Skeletal muscle cell (primary cell): ENCODE measurements at regions not wholly inside any gene's neighbourhood (a gene's known extent, or its start where the extent isn't known, plus 50 kb on each side); places are given as distances from the start of the nearest gene placed in this dataset.
"Not testable (repeated sequence)": the region's sequence is repeated elsewhere in the genome, so short reads cannot be mapped to it uniquely, and the experiment has no call there.

Experiments used
- DNase-seq: peaks from one replicate; pipeline ENCODE4 v3.0.0-alpha.2; 2010; ENCODE audit warnings: low read depth
- H3K4me3 ChIP-seq: 2 replicates; pipeline ENCODE4 v1.5.1; 2011; ENCODE audit warnings: low read depth, mild to moderate bottlenecking, control low read depth, low read length, moderate library complexity

DNA sequence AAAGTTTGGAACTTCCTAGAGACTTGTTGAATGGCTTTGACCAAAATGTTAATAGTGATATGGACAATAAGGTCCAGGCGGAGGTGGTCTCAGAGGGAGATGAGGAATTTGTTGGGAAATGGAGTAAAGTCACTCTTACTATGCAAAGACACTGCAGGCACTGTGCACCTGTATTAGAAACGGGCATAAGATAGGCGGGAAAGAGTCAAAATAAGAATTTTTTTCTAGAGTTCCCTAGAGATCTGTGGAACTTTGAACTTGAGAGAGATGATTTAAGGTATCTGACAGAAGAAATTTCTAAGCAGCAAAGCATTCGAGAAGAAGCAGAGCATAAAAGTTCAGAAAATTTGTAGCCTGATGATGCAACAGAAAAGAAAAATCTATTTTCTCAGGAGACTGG is 144.4 kb upstream of the C1QTNF3 start:
- not testable (repeated sequence) for DNase-seq, H3K4me3 ChIP-seq

DNA sequence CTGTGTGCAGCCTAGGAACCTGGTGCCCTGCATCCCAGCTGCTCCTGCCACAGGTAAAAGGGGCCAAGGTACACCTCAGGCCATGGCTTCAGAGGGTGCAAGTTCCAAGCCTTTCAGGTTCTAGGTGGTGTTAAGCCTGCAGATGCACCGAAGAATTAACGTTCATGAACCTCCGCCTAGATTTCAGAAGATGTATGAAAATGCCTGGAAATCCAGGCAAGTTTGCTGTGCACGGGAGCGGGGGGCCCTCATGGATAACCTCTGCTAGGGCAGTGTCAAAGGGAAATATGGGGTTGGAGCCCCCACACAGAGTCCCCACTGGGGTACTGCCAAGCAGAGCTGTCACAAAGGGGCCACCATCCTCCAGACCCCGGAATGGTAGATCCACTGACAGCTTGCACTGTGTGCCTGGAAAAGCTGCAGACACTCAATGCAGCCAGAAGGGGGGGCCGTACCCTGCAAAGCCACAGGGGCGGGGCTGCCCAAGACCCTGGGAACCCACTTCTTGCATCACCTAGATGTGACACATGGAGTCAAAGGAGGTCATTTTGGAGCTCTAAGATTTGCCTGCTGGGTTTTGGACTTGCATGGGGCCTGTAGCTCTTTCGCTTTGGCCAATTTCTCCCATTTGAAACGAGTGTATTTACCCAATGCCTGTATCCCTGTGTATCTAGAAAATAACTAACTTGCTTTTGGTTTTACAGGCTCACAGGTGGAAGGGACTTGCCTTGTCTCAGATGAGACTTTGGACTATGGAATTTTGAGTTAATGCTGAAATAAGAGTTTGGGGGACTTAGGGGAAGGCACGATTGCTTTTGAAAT is 145.2 kb upstream of the C1QTNF3 start:
- H3K4me3 ChIP-seq, DNase-seq: not testable (repeated sequence)

DNA sequence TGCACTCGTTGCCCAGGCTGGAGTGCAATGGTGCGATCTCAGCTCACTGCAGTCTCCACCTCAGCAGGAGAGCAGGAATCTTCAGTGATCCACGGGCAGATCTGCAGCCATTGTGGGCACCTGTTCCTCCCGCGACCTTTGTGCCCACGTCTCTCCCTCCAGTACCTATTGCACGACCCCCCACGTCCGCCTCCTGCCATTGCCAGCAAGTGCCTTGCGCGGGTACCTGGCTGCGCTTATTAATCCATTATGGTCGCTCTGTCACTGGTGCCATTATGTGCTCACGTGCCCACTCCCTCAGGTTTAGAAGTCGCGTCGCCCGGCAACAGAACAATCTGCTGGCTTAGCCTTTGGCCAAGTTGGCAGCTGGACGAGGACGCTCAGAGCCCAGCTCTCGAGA is 146.2 kb upstream of the C1QTNF3 start:
- not testable (repeated sequence) for DNase-seq, H3K4me3 ChIP-seq

DNA sequence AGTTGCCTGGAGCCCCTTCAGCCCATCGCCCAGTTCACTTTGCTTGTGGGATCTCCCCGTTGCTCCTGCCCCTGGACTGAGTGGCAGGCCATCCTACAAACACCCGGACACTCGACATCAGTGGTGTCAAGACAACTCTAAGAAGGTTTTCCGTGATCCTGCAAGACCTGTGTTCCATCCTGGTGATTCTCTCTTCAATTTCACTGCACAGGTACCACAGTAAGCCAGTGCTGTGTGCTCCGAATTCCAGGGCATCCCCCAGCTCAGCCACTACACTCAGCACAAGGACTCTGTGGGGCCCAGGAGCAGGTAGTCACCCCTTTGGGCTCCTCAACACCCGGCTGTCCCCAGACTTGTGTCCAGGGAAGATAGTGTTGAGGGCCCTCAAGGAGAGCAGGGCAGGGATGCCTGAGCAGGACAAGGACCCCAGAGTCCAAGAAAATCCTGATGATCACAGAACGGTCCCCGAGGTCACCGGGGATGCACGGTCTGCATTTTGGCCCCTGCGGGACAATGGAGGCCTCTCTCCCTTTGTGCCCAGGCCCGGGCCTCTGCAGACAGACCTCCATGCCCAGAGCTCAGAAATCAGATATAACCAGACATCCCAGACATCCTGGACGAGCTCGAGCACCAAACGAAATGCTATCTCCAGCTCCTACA is 146.9 kb upstream of the C1QTNF3 start:
- not testable (repeated sequence) for H3K4me3 ChIP-seq, DNase-seq

DNA sequence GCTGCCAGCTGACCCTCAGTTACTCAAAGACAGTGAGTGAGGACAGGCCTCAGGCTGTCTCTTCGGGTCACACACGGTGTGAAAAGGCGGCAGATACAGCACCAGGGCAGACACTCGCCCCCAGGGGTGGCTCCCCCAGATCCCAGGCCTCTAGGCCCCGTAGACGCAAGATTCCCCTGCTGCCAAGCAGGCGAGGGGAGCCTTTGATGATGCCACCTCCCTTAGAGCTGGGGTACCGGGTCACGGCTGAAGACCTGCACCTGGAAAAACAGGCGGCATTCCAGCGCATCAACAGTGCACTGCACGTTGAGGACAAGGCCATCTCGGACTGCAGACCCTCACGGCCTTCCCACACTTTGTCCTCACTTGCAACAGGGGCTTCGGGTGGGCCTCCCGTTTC is 147.5 kb upstream of the C1QTNF3 start:
- DNase-seq: not testable (repeated sequence)

DNA sequence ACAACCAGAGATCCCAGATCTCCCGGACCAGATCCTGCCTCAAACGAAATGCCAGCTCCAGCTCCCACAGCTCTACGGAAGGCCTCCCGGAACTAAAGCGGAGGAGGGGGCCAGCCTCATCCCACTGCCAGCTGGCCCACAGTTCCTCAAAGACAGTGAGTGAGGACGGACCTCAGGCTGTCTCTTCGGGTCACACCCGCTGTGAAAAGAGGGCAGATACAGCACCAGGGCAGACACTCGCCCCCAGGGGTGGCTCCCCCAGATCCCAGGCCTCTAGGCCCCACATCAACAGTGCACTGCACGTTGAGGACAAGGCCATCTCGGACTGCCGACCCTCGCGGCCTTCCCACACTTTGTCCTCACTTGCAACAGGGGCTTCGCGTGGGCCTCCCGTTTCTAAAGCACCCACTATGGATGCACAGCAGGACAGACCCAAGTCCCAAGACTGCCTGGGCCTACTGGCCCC is 148.3 kb upstream of the C1QTNF3 start:
- H3K4me3 ChIP-seq, DNase-seq: not testable (repeated sequence)

More for the DNA sequence above, 147.5 kb upstream of the C1QTNF3 start:
- not testable (repeated sequence) for H3K4me3 ChIP-seq

DNA sequence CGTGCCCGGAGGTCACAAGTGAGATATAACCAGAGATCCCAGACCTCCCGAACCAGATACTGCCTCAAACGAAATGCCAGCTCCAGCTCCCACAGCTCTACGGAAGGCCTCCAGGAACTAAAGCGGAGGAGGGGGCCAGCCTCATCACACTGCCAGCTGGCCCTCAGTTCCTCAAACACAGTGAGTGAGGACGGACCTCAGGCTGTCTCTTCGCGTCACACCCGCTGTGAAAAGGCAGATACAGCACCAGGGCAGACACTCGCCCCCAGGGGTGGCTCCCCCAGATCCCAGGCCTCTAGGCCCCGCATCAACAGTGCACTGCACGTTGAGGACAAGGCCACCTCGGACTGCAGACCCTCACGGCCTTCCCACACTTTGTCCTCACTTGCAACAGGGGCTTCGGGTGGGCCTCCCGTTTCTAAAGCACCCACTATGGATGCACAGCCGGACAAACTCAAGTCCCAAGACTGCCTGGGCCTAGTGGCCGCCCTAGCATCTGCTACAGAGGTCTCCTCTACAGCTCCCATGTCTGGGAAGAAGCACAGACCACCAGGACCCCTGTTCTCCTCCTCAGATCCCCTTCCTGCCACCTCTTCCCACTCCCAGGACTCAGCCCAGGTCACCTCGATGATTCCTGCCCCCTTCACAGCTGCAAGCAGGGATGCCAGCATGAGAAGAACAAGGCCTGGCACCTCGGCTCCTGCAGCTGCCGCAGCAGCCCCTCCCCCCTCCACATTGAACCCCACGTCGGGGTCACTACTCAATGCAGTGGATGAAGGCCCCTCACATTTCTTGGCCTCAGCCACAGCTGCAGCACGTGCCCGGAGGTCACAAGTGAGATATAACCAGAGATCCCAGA is 149.3 kb upstream of the C1QTNF3 start:
- not testable (repeated sequence) for H3K4me3 ChIP-seq, DNase-seq

DNA sequence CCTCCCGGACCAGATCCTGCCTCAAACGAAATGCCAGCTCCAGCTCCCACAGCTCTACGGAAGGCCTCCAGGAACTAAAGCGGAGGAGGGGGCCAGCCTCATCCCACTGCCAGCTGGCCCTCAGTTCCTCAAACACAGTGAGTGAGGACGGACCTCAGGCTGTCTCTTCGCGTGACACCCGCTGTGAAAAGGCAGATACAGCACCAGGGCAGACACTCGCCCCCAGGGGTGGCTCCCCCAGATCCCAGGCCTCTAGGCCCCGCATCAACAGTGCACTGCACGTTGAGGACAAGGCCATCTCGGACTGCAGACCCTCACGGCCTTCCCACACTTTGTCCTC is 149.9 kb upstream of the C1QTNF3 start:
- not testable (repeated sequence) for H3K4me3 ChIP-seq, DNase-seq

DNA sequence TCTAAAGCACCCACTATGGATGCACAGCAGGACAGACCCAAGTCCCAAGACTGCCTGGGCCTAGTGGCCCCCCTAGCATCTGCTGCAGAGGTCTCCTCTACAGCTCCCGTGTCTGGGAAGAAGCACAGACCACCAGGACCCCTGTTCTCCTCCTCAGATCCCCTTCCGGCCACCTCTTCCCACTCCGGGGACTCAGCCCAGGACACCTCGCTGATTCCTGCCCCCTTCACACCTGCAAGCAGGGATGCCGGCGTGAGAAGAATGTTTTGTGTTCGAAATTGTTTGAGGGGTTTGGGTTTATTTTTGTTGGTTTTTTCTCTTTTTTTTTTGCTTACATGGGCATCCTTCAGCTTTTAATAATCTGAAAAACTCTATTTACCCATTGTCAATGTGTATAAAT is 150.3 kb upstream of the C1QTNF3 start:
- not testable (repeated sequence) for H3K4me3 ChIP-seq, DNase-seq

DNA sequence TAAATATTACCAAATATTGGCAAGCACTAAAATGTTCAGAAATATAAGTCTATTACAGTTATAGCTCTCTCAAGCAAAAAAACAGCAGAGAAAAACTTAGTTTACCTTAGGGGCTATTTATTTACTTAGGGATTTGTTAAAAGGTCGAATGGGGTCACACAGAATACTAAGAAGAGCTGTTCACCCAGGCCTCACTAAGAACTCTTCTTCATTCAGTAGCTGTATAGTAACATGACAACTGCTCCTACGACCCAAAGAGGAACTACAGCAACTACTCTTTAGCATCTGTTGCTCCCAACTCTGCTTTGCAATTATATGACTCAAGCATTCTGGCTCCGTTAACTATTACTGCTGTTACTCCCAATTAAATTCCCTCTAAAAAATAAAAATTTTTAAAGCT is 150.8 kb upstream of the C1QTNF3 start:
- not testable (repeated sequence) for DNase-seq, H3K4me3 ChIP-seq

DNA sequence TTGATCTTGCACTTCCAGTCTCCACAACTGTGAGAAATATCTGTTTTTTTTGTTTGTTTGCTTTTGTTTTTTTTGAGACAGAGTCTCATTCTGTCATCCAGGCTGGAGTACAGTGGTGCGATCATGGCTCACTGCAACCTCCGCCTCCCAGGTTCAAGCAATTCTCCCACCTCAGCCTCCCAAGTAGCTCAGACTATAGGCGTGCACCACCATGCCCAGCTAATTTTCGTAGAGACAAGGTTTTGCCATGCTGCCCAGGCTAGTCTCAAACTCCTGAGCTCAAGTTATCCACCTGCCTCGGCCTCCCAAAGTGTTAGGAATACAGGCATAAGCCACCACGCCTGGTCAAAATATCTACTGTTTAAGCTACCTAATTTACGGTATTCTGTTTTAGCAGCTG is 153.1 kb upstream of the C1QTNF3 start:
- H3K4me3 ChIP-seq, DNase-seq: not testable (repeated sequence)

DNA sequence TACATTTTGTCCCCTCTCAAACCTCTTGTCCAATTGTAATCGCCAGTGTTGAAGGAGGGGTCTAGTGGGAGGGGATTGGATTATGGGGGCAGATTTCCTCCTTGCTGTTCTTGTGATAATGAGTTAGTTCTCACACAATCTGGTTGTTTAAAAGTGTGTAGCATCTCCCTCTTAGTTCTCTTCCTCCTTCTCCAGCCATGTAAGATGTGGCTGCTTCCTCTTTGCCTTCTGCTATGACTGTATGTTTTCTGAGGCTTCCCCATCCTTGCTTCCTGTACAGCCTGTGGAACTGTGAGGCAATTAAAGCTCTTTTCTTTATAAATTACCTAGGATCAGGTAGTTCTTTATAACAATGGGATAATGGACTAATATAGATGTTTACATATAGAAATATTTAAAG is 162.3 kb upstream of the C1QTNF3 start:
- H3K4me3 ChIP-seq, DNase-seq: not testable (repeated sequence)

DNA sequence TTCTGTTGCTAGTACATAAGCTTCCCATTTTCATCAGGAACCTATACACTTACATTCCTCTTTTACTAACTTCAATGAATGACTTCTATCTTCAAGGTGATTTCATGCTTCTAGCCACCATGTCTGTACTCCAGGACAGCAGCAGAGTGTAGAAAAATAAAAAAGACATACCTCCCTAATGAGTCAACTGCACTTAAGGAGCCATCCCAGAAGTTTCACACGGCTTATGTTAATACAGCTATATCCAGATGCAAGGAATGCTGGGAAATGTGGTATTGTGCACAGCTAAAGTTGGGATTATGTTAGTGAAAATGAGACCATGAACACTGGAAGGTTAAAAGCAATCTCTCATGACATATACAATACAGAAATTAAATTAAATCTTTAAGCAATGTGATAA is 174.4 kb upstream of the C1QTNF3 start:
- H3K4me3 ChIP-seq: not testable (repeated sequence)
- peak; percentile 45 for DNase-seq

DNA sequence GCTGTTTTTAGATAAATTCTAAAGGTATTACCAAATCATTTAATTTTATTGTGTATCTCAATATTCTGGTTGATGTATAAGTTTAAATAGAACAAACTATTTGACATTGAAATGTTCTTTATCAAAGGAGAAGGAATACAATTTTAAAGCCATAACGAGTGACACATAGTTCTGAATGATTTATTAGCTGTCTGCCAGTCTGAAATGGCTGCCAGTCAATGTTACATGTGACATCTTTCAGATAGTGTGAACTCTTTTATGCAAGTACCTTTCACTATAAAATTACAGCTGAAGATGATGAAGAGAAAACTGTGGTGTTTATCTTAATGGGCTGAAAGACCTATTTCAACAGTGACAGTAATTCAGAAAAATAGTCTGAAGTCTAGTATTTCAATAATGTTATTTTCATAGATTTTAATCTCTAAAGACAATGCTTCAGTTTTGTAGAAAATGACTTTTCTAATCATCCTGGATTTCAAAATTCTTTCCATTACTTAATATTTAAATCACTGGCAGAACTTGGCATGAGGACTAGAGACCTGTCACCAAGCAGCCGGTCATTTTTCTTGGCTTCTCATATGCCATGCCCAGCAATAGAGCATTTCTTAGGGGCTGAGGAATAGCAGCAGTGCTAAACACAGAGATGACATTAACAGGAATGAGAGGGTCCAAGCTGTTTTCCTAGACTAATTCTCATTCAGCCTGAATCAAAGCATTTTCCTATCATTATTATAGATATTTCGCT is 178.5 kb upstream of the C1QTNF3 start:
- not testable (repeated sequence) for H3K4me3 ChIP-seq, DNase-seq

DNA sequence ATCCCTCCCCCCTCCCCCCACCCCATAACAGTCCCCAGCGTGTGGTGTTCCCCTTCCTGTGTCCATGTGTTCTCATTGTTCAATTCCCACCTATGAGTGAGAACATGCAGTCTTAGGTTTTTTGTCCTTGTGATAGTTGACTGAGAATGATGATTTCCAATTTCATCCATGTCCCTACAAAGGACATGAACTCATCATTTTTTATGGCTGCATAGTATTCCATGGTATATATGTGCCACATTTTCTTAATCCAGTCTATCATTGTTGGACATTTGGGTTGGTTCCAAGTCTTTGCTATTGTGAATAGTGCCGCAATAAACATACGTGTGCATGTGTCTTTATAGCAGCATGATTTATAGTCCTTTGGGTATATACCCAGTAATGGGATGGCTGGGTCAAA is 180.1 kb upstream of the C1QTNF3 start:
- DNase-seq, H3K4me3 ChIP-seq: not testable (repeated sequence)

DNA sequence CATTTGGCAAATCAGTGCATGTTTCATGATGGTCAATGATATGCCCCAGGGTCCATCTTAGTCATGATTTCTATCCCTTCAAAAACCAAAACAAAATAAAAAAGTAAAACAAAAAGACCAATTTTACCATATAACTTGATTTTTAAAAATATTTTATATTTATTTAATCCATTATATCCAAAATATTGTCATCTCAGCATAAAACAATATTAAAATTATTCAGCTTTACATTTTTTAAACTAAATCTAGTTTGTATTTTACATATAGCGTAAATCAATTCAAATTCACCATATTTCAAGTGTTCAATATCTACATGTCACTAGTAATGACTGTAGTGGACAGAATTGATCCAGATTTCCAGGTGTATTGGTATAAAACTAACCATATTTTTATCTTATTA is 187.4 kb upstream of the C1QTNF3 start:
- not testable (repeated sequence) for H3K4me3 ChIP-seq, DNase-seq

DNA sequence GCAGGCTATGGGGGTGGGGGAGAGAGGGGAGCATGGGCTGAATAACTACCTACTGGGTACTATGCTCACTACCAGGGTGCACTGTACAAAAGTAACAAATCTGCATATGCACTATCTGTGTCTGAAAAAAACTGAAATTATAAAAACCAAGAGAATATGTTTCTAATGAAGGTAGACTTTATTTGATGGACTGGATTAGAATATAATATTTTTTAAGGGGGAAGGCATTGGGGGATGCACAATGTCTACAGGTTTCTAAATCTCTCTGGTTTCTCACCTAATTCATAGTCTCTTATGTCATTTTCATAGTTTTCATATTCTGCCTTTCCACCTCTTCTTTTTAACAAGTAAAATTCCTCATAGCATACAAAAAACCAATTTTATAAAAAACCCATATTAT is 200.8 kb upstream of the C1QTNF3 start:
- peak overlapping the region; percentile 27 for H3K4me3 ChIP-seq
- not testable (repeated sequence) for DNase-seq

DNA sequence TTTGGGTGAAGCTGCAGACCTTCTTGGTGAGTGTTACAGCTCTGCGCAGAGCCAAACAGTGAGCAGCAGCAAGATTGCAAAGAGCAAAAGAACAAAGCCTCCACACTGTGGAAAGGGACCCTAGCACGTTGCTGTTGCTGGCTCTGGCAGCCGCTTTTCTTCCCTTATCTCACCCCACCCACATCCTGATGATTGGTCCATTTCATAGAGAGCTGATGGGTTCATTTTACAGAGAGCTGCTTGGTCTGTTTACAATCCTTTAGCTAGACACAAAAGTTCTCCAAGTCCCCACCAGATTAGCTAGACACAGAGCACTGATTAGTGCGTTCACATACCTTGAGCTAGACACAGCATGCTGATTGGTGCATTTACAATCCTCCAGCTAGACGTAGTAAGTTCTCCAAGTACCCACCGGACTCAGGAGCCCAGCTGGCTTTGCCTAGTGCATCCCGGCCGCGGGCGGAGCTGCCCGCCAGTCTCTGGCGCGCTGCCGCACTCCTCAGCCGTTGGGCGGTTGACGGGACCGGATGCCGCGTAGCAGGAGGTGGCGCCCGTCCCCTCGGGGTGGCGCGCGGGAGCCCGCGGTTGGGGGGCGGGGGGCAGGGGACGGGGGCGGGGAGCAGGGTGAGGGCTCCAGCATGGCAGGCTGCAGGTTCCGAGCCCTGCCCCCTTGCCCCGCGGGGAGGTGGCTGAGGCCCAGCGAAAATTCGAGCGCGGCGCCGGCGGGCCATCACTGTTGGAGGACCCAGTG is 201.4 kb upstream of the C1QTNF3 start:
- H3K4me3 ChIP-seq: peak overlapping the region; percentile 27
- DNase-seq: peak; percentile 29

DNA sequence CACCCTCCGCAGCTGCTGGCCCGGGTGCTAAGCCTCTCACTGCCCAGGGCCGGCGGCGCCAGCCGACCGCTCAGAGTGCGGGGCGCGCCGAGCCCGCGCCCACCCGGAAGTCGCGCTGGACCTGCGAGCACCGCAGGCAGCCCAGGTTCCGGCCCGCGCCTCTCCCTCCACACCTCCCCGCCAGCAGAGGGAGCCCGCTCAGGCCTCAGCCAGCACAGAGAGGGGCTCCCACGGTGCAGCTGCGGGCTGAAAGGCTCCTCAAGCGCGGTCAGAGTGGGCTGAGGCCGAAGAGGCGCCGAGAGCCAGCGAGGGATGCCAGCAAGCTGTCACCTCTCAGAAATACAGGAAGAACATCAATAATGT is 202.0 kb upstream of the C1QTNF3 start:
- H3K4me3 ChIP-seq: peak overlapping the region; percentile 27
- not testable (repeated sequence) for DNase-seq
